Keratinocyte (primary cell): ENCODE measurements at regions not wholly inside any gene's neighbourhood (a gene's known extent, or its start where the extent isn't known, plus 50 kb on each side); places are given as distances from the start of the nearest gene placed in this dataset.

Source experiments
- DNase-seq: peaks from one replicate; pipeline ENCODE4 v3.0.0-alpha.2; 2011; ENCODE audit warnings: low read depth, missing footprints, low spot score
- FAIRE-seq: peaks from 2 replicates; lab custom pipeline; 2011; peaks lifted over from hg19 to GRCh38; lab: Jason Lieb, UNC
- H2AFZ ChIP-seq: 2 replicates; pipeline ENCODE4 v1.6.0; 2012; ENCODE audit warnings: low read length, control low read depth, inconsistent platforms; ENCODE audit not compliant: control insufficient read depth
- H3K27ac ChIP-seq: 2 replicates; pipeline ENCODE4 v1.5.1; 2011; ENCODE audit warnings: low read length; ENCODE audit not compliant: control insufficient read depth, insufficient read depth
- H3K27me3 ChIP-seq: 3 replicates; pipeline ENCODE4 v1.6.0; 2011; ENCODE audit warnings: low read length; ENCODE audit not compliant: control insufficient read depth, insufficient read depth; ENCODE audit errors: extremely low read depth
- H3K36me3 ChIP-seq, 2 experiments: 2 replicates in 1 of 2; 3 replicates in 1 of 2; pipeline ENCODE4 v1.5.1; 2011; ENCODE audit warnings: low read length in 2 of 2, mild to moderate bottlenecking in 1 of 2; ENCODE audit not compliant: control insufficient read depth in 2 of 2, insufficient read depth in 2 of 2; ENCODE audit errors: extremely low read depth in 1 of 2
- H3K4me1 ChIP-seq: 3 replicates; pipeline ENCODE4 v1.5.1; 2011; ENCODE audit warnings: low read length; ENCODE audit not compliant: control insufficient read depth, insufficient read depth; ENCODE audit errors: extremely low read depth
- H3K4me2 ChIP-seq: 3 replicates; pipeline ENCODE4 v1.6.0; 2011; ENCODE audit warnings: low read depth, low read length; ENCODE audit not compliant: control insufficient read depth, insufficient read depth; ENCODE audit errors: extremely low read depth
- H3K4me3 ChIP-seq, 3 experiments: fragments of 200-600 bp in 1 of 3; sonication (generic) in 1 of 3; 2 replicates in 2 of 3; 3 replicates in 1 of 3; pipeline ENCODE4 v1.5.1; 2011 to 2016; ENCODE audit warnings: low read length in 3 of 3, mild to moderate bottlenecking in 3 of 3, control low read depth in 2 of 3, inconsistent platforms in 1 of 3, low read depth in 1 of 3, mixed read lengths in 1 of 3, mixed run types in 1 of 3, moderate library complexity in 1 of 3; ENCODE audit not compliant: control insufficient read depth in 2 of 3, insufficient read depth in 2 of 3; ENCODE audit errors: extremely low read depth in 1 of 3
- H3K79me2 ChIP-seq: 2 replicates; pipeline ENCODE4 v1.6.0; 2012; ENCODE audit warnings: low read length; ENCODE audit not compliant: control insufficient read depth, insufficient read depth
- H3K9ac ChIP-seq: 3 replicates; pipeline ENCODE4 v1.6.0; 2011; ENCODE audit warnings: low read length; ENCODE audit not compliant: control insufficient read depth, insufficient read depth; ENCODE audit errors: extremely low read depth
- H3K9me1 ChIP-seq: 3 replicates; pipeline ENCODE4 v1.6.0; 2011; ENCODE audit warnings: low read length; ENCODE audit not compliant: control insufficient read depth, insufficient read depth; ENCODE audit errors: extremely low read depth
- H3K9me3 ChIP-seq: 2 replicates; pipeline ENCODE4 v1.5.1; 2012; ENCODE audit warnings: low read depth, low read length; ENCODE audit not compliant: control insufficient read depth
- H4K20me1 ChIP-seq: 3 replicates; pipeline ENCODE4 v1.6.0; 2011; ENCODE audit warnings: low read length; ENCODE audit not compliant: control insufficient read depth, insufficient read depth; ENCODE audit errors: extremely low read depth
- CTCF ChIP-seq, 3 experiments: IDR thresholded peaks in 1 of 3; conservative IDR thresholded peaks in 1 of 3; optimal IDR thresholded peaks in 1 of 3; 2 replicates in 2 of 3; 3 replicates in 1 of 3; pipeline versions ENCODE3 to v1.5.1; 2011; ENCODE audit warnings: low read length in 3 of 3, mild to moderate bottlenecking in 3 of 3, moderate library complexity in 2 of 3, control low read depth in 1 of 3, inconsistent platforms in 1 of 3; ENCODE audit not compliant: insufficient read depth in 2 of 3; ENCODE audit errors: extremely low read depth in 1 of 3
- EZH2 ChIP-seq: IDR thresholded peaks from one replicate; pipeline ENCODE4 v1.6.1; 2012; ENCODE audit warnings: inconsistent platforms, mild to moderate bottlenecking, low read length, moderate library complexity
- dilution Hi-C: fragments of 300-500 bp; cut with MboI; formaldehyde crosslinking; loops from one replicate; pipeline ENCODE4 v1.7.0; 2020; ENCODE audit warnings: low sequenced_read_pairs; ENCODE audit not compliant: extremely low pct_ligation_motif_present

GRCh38 chr11:134500621-134501020 is 88.6 kb upstream of the B3GAT1 start:
- dilution Hi-C loops: no loop called here
- Histone ChIP-seq H3K4me1 (no peaks in the 10 kb centered on the region), H3K27ac (no peak overlapping the region), H3K4me3 (no peak overlapping the region), H3K9me3 (peaks cover 8% of the 10 kb centered on the region), H3K36me3 (no peaks in the 10 kb centered on the region), H3K9me1 (no peaks in the 10 kb centered on the region), H2AFZ (no peak overlapping the region), H3K4me2 (no peak overlapping the region), H4K20me1 (no peaks in the 10 kb centered on the region), H3K27me3 (no peaks in the 10 kb centered on the region), H3K79me2 (no peaks in the 10 kb centered on the region), H3K9ac (no peak overlapping the region)
- no peak for TF ChIP-seq CTCF (optimal IDR thresholded peaks at IDR 0.05 in 1 of 3, IDR thresholded peaks at IDR 0.05 in 1 of 3, conservative IDR thresholded peaks at IDR 0.05 in 1 of 3; ENCODE audit: extremely low read depth in 1 of 3, insufficient read depth in 2 of 3, low read length in 3 of 3)
- no peak for TF ChIP-seq EZH2
- FAIRE-seq: no peak
- no peak for DNase-seq

DNA sequence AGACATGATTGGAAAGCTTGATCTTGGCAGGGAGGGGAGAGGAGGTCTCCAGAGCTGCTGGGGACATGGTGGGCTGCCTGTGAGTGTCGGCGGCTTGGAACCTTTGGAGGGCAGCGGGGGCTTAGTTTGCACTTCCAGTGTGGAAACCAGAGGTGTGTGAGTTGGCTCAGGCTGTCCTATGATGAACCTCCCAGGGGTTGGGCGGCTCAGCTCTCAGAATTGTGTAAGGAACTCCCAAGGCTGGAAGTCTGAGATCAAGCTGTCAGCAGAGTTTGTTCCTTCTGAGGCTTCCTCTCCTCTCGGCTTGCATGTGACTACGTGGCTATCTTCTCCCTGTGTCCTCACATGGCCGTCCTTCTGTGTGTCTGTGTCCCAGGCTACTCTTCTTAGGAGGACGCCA is 87.9 kb upstream of the B3GAT1 start:
- TF ChIP-seq EZH2 (no peak), CTCF (optimal IDR thresholded peaks at IDR 0.05 in 1 of 3, IDR thresholded peaks at IDR 0.05 in 1 of 3, conservative IDR thresholded peaks at IDR 0.05 in 1 of 3; ENCODE audit: extremely low read depth in 1 of 3, insufficient read depth in 2 of 3, low read length in 3 of 3) (no peak)
- Histone ChIP-seq H3K9ac (no peak overlapping the region), H3K4me1 (no peaks in the 10 kb centered on the region), H3K27me3 (no peaks in the 10 kb centered on the region), H3K79me2 (no peaks in the 10 kb centered on the region), H3K9me1 (no peaks in the 10 kb centered on the region), H3K27ac (no peak overlapping the region), H4K20me1 (no peaks in the 10 kb centered on the region), H3K9me3 (peaks cover 8% of the 10 kb centered on the region), H3K4me3 (no peak overlapping the region), H2AFZ (no peak overlapping the region), H3K4me2 (no peak overlapping the region), H3K36me3 (no peaks in the 10 kb centered on the region)
- DNase-seq: no peak
- no peak for FAIRE-seq
- dilution Hi-C loops: no loop called here
